NCI-H128 (cell line): ENCODE measurements at regions not wholly inside any gene's neighbourhood (a gene's known extent, or its start where the extent isn't known, plus 50 kb on each side); places are given as distances from the start of the nearest gene placed in this dataset.

ENCODE experiments used
- DNase-seq: peaks from one replicate; lab custom pipeline; 2025; ENCODE audit not compliant: unreplicated experiment; lab: John Stamatoyannopoulos, UW

DNA sequence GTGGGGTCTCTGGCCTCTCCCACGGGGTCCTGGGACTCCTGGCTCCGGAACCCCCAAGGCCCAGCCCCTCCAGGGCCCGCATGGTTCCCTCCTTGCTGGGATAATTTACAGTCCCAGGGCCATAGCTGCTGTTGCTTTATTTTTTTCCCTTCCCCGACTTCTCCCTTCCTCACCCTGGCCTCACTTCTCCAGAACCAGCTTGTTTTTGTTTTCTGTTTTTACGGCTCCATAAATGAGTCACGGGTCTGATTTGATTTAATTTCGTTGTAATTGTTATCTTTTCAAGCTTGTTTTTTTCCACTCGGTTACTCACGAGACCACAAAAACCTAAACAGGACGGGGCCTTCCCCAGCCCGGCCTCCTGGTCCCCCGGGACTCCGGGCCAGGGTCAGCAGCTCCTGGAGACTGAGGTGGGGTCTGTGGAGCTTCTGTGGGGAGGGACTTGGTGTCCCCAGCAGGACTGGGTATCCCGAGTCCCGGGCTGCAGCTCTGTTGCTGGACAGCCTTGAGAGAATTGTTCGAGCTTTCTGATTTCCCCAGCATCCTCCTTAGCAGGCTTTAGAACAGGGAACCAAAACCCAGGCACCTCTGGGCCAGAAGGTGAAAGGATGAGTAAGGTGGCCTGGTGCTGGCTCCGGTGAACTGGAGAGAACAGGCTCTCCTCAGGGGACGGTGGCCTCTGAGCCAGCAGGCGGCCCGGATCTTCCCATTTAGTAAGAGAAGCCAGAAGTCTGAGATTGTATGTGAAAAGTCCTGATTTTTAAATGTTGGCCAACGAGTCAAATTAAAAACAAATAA lies 94.9 kb downstream of the CEBPB start:
- DNase-seq = no peak

GRCh38 chr20:50286174-50286511 lies 95.5 kb downstream of the CEBPB start:
- no peak for DNase-seq

- DNase-seq = no peak
These were observed 96.0 kb downstream of the CEBPB start for GRCh38 chr20:50286609-50287008.

DNA sequence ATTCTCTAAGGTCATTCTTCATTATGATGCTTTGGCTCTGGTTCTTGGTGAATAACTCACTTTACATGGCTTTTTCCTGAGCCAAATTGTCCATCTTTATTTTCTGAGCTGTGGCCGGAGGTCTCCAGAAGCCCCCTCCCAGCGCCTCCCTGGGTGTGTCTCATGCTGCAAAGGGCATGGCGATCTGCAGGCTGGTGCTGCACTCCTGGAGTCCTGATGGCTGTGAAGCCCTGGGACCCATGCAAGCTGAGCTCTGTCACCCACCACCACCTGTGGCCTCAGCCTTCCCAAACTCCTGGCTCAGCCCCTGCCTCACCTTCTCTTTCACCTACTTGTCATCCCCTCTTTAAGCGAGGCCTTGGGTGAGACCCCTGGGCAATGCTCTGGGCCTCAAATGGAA lies 96.9 kb downstream of the CEBPB start:
- no peak for DNase-seq

DNA sequence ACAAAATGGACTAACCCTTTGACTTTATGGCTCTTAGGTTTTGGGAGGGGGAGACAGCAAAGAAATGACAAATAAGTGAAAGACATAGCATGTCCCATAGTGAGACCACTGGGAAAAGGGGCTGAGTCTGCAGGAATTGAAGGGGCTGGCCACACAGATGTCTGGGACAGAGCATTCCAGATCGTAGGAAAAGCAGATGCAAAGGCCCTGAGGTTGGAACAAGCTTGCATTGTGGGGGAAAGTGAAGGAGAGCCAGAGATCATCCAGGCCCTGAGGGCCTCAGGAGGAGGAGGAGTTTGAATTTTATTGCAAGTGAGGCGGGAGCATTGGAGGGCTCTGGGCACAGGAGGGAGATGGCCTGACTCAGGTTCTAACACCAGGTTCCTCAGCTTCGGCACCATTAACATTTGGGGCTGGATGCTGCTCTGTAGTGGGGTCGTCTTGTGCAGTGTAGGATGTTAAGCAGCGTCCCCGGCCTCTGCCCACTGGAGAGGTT lies 97.5 kb downstream of the CEBPB start:
- no peak for DNase-seq

DNA sequence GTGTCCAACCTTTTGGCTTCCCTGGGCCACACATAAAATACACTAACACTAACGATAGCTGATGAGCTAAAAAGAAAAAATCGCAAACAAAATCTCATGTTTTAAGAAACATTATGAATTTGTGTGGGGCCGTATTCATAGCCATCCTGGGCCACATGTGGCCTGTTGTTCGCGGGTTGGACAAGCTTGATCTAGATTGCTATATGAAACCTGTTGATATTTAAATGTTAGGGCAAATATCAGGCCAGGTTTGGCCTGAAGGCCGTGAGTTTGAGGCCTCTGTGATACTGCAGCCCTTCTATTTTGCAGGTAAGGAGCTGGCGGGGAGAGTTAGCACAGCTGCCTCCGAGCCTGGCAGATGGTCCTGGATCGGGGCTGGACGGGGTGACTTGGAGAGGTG lies 99.0 kb downstream of the CEBPB start:
- no peak for DNase-seq

DNA sequence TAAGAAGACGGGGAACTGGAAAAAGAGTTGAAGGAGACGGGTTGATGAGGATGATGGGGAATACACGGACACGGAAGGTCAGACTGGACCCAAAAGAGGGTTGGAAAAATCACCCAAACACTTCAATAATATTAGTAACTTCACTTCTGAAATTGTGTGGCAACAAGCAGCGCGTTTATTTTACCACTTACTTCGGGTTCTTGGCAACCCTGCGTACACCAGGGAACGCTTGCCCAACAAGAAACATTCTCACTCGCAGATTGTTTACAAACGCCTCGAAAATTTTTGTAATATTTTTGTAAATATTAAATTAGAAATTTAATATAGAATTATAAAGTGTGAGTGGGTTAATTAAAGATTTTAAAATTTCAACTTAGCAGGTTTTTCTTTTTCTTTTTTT lies 99.5 kb downstream of the CEBPB start:
- DNase-seq = no peak

- no peak for DNase-seq
These were observed 100.2 kb downstream of the CEBPB start for GRCh38 chr20:50290808-50291207.

DNA sequence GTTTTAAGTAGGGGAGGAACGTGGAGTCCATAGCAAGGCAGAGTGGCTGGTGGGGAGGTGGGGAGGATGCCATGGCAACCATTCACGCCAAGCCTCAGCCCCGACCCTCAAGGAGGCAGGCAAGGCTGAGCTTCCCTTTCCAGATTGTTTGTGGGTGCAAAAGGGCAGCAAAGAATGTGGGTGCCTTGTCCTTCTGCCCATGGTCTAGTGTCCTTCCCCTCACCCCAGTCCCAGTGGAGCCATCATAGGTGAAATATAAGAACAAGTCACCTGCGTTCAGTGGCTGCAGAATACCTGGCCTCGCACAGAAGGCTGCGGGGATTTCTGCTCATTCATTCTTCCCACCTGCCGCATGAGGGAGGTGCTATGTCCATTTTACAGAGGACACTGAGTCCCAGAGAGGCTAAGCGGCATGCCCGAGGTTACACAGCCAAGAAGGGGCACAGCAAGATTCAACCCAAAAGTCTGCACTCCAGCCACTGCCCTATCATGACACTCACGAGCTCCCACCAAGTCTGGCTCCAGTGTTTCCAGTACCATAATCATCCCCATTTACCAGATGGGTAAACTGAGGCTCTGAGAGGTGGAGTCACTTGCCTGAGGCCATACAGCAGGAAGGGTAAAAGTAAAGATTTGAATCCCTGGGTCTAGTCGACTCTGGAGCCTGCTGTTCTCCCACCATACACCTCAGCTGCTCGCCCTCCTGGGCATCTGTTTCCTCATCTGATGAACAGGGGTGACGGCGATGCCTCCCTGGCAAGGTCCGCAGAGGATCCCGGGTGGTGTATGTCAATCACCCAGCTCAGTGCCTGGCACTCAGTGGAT lies 100.8 kb downstream of the CEBPB start:
- no peak for DNase-seq

DNA sequence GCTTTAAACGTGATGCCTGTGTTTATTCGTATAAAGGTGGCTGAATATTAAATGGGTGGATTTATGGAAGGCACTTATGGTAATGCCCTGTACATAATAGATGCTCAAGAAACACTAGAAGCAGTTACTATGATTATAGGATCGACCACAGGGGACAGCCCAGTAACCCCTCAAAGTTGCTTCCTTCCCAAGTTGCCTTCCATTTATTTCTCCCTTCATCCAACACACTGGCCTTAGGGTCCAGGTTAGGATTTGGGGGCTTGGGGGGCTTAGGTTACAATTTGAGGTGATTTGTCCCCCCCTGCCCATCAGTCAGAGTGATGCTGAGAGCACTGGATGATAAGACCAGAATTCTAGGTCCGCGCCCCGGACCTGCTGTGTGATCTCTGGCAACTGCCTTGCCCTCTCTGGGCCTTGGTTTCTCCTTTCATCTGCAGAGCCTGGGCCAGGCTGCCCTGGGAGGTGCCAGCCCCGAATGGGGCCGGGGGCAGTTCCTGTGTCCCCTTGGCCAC lies 101.5 kb downstream of the CEBPB start:
- DNase-seq = no peak

- DNase-seq = no peak
These were observed 102.1 kb downstream of the CEBPB start for GRCh38 chr20:50292591-50293283.

GRCh38 chr20:50293284-50294139 lies 102.9 kb downstream of the CEBPB start:
- DNase-seq = no peak

DNA sequence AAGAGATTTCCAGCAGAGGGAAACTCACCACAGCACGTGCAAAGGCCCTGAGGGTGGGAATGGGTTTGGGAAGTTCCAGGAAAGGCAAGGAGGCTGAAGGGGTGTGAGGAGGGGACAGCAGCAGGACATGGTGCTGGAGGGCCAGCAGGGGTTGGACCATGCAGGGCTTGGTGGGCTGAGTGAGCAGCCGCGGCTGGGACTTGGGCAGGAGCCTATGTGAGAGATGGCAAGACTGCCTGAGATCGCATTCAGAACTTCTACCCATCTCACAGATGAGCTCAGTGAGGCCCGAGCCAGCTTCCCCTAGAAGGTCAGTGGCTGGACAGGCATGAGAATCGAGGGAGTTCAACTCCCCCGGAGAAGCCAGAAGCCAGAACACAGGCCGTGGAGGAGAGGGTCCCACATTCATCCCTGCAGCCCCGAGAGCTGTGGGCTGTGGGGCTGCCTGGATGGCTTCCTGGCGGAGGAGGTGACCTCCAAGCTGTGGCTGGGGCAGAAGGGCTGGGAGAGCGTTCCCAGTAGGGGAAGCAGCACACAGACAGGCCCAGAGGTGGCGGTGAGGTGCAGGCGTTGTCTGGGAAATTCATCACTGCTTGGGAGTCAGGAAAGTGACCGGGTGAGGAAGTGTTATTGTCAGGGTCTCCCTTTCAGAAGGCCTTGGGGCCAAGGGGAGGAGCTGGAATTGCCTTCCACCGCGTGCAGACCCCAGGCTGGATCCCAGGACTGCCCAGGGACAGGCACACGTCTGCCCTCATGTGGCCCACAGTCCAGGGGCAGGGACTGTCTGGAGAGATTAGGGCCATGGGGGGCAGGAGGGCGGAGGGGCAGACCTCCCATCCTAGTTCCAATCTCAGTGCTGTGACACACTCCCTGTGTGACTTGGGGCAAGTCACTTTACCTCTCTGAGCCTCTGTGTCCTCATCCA lies 103.8 kb downstream of the CEBPB start:
- no peak for DNase-seq

- DNase-seq = no peak
These were observed 104.7 kb downstream of the CEBPB start for GRCh38 chr20:50295345-50295744.

DNA sequence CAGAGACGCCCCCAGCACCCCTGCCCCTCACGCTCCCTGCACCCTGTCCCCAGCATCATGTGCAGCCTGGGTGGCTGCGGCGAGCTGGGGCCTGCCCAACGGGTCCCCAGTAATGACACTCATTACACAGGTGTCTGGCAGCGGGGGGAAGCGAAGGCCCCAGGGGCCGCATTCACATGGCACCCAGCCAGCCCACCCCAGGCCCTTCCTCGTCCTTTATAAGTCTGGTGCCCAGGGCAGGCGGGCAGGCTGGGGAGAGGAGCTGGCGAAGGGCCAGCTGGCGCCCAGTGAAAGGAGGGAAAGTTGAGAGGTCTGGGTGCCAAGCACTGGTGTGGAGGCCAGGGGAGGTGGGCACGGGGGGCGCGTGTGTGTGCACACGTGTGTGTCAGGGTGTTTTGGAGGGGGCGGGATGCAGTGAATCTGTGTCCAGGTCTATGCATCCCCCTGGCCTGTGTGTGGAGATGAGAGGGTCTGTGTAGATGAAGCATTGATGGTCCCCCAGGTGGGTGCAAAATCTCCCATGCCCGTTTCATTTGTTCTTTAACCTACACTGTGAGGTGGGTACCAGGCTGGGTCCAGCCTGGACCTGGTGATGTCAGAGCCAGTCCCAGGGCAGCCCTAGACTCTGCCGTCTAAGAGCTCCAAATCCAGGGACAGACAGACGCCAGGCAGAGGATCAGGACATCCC lies 105.3 kb downstream of the CEBPB start:
- DNase-seq = no peak

- no peak for DNase-seq
These were observed 106.1 kb downstream of the CEBPB start for GRCh38 chr20:50296450-50297375.

DNA sequence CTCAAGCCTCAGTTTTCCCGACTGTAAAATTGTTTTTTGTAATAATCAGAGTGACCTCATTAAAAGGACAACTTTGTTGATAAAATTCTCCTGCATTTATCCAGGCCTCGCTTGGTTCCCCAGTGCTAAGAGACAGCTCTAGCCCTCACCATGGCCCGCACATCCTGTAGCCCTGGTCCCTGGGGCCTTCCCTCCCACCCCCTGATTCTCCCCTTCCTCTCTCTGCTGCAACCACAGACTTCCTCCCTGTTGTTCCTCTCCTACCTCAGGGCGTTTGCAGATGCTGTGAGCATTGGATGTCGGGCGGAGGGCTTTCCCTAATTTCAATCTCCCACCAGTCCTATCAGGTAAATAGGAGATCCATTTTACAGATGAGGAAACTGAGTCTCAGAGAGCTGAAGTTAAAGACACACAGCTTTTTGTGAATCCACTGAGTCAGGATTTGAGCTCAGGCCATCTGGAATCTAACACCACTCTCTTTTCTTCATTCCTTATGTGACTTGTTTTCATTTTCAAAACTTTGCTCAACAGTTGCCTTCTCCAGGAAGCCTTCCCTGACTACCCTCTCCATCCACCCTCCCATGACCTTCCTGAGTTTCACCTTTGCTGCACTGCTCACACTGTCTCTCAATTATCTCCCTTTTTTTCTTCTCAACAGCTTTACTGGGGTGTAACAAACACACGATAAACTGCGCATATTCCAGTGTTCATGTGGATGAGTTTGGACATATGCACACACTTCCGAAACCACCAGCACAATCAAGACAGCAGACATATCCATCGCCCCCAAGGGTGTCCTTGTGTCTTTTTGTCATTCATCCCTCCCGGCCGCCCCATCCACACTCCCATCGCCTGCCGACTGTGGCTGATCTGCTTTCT lies 107.1 kb downstream of the CEBPB start:
- no peak for DNase-seq
